PFSK-1 (cell line): ENCODE measurements at regions not wholly inside any gene's neighbourhood (a gene's known extent, or its start where the extent isn't known, plus 50 kb on each side); places are given as distances from the start of the nearest gene placed in this dataset.

Experiments used
- POLR2AphosphoS5 ChIP-seq: IDR thresholded peaks from 2 replicates; pipeline ENCODE4 v1.6.1; 2012; ENCODE audit warnings: low read depth, mild to moderate bottlenecking, control low read depth, low read length, moderate library complexity
- REST ChIP-seq, 2 experiments: IDR thresholded peaks; 2 replicates each; pipeline versions ENCODE4 v1.6.1 to v1.8.0; 2011 to 2012; ENCODE audit warnings: low read depth in 2 of 2, low read length in 2 of 2, control low read depth in 1 of 2, inconsistent platforms in 1 of 2, mild to moderate bottlenecking in 1 of 2, moderate library complexity in 1 of 2; ENCODE audit not compliant: insufficient read depth in 1 of 2
- TAF1 ChIP-seq: IDR thresholded peaks from 2 replicates; pipeline ENCODE4 v1.6.1; 2012; ENCODE audit warnings: low read length, control low read depth, borderline replicate concordance; ENCODE audit not compliant: insufficient read depth

DNA sequence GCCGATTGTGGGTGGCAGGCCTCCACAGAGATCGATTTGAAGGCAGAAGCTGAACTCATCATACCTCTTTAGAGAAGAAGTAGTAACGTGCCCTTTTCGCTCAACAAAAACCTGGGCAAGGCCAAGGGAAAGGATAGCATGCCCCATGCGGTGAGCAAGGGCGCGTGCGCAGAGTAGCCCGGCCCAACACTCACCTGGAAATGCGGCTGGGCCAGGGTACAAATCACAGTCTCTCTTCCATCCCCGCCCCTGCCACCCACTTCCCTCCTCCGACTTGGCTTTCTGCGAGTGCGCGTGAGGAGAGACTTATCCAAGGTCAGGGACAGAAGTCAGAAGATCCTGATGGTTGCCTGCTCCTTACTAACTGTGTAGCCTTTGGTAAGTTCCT lies 160.7 kb upstream of the C1orf21 start:
- TF ChIP-seq REST (IDR thresholded peaks at IDR 0.05; ENCODE audit: insufficient read depth in 1 of 2, low read depth in 2 of 2, low read length in 2 of 2) (no peak), POLR2AphosphoS5 (no peak), TAF1 (no peak)
